Aorta (tissue), 5 donors: ENCODE measurements at regions not wholly inside any gene's neighbourhood (a gene's known extent, or its start where the extent isn't known, plus 50 kb on each side); places are given as distances from the start of the nearest gene placed in this dataset.

Source experiments
- ATAC-seq: fragments of 200-7000 bp; cut with Tn5 transposase; one replicate; pipeline ENCODE4 v1.9.1; 2022; ENCODE audit warnings: moderate library complexity; ENCODE audit not compliant: low FRiP score
- DNase-seq, 2 donors: peaks; one replicate each; pipeline ENCODE4 v3.0.0-alpha.2; 2020
- H3K27ac ChIP-seq, 2 donors: one replicate each; pipeline ENCODE4 v1.5.1; 2013; ENCODE audit warnings: low read length in 2 of 2, mild to moderate bottlenecking in 2 of 2, moderate library complexity in 2 of 2, control low read depth in 1 of 2, inconsistent platforms in 1 of 2, low read depth in 1 of 2
- H3K27me3 ChIP-seq, 2 donors: one replicate each; pipeline ENCODE4 v1.6.1; 2013; ENCODE audit warnings: control low read depth in 1 of 2, low read length in 1 of 2, mild to moderate bottlenecking in 1 of 2, moderate library complexity in 1 of 2; ENCODE audit not compliant: insufficient read depth in 2 of 2, control insufficient read depth in 1 of 2
- H3K36me3 ChIP-seq, 2 donors: one replicate each; pipeline ENCODE4 v1.6.1; 2013; ENCODE audit warnings: control low read depth in 1 of 2, low read length in 1 of 2, mild to moderate bottlenecking in 1 of 2; ENCODE audit not compliant: insufficient read depth in 2 of 2, control insufficient read depth in 1 of 2
- H3K4me1 ChIP-seq, 2 donors: one replicate each; pipeline ENCODE4 v1.6.1; 2013; ENCODE audit warnings: low read length in 2 of 2, control low read depth in 1 of 2, mild to moderate bottlenecking in 1 of 2, moderate library complexity in 1 of 2; ENCODE audit not compliant: insufficient read depth in 2 of 2, control insufficient read depth in 1 of 2
- H3K4me3 ChIP-seq, 2 donors: one replicate each; pipeline ENCODE4 v1.5.1; 2013; ENCODE audit warnings: low read length in 2 of 2, control low read depth in 1 of 2, mild to moderate bottlenecking in 1 of 2
- H3K9me3 ChIP-seq: one replicate; pipeline ENCODE4 v1.6.1; 2013; ENCODE audit warnings: mild to moderate bottlenecking, low read length; ENCODE audit not compliant: control insufficient read depth
- WGBS, 2 donors: extraction: QIAGEN DNeasy Blood & Tissue Kit; methylation state at CpG; one replicate each; pipeline ENCODE4 v1.1.7; 2013; 5-methylcytosine and 5-hydroxymethylcytosine counted together
- intact Hi-C, 2 donors: fragments of 100-400 bp; cut with DNase I; formaldehyde crosslinking; loops; one replicate each; pipeline versions ENCODE4 v1.14.2 to v1.15.0; 2022
- donor health status: healthy with polysubstance abuse.
- donor health status: Bipolar disorder and iron deficiency.
- donor health status: DM: no; HTN: no; CAD: no.
- donor health status: DM: no; HTN: no; CAD: no.
- donor health status: DM: yes; HTN: yes; CAD: no.

DNA sequence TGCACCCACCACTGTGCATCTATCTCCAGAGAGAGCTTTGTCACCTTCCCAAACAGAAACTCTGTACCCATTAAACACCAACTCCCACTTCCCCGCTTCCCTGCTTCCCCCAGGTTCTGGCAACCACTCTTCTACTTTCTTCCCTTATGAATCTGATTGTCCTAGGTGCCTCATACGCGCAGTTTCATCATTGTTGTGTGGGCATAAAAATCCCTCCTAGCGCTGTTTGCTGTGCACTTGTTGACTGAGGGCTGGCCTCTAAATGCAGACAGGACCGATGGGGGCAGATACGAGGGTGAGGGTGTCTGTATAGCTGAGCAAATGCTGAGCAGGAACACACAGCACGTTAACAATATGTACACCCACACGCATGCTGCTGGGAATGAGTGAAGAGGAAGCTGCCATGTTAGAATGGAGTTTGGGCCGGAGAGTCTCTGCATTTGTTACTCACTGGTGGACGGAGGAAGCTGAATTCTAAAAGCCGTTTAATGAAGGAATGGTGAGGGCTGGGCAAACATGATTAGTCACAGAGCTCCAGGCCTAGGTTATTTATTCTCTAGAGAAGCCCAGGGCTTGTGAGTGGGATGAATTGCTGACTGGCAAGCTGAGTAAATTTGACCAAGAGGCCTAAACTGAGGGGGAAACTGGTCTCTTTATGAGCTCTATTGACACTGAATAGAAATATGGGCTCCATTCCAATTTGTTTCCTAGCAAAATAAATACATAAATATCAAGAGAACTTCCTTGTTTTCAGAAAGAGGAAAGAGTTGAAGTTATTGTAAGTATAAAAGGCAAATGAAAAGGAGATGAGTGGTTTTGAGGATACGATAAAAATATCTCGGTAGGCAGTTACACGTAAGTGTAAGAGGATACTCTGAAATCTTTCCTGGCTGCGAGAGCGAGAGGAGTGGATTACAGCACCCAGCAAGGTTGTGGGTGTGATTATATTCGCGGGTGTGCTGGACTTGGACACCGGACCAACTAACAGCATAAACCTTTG, 95.9 kb upstream of the RPS6KA3 start:
- ATAC-seq (no peak), DNase-seq (no peak)
- H3K27me3 ChIP-seq, result no peaks in the 10 kb centered on the region
- no peak overlapping the region for H3K4me3 ChIP-seq
- H3K36me3 ChIP-seq, result no peaks in the 10 kb centered on the region
- 68% methylated on average over 19 of the region's 19 CpGs for WGBS, 2 donors
- H3K9me3 ChIP-seq, result no peaks in the 10 kb centered on the region
- intact Hi-C loops, result no loop called here
- H3K4me1 ChIP-seq, result no peaks in the 10 kb centered on the region
- no peak overlapping the region for H3K27ac ChIP-seq

DNA sequence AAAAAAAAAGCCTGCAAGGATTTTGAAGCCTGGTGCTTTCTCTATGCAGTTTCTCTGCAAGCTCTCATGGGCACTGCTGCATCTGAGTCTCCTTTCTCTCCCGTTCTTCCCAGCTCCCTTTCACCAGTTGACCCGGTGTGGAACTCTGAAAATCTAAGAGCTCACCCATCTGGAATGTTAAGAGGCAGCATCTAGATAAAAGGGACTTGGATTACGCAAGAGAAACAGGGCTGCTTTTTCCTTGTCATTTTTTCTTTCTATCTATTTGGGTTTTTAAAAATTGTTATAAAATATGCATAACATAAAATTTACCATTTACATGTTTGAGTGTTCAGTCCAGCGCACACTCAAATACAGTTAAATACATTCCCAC, 95.2 kb upstream of the RPS6KA3 start:
- no peak overlapping the region for H3K4me3 ChIP-seq
- H3K36me3 ChIP-seq, result no peaks in the 10 kb centered on the region
- 38 to 39% methylated on average over 4 of the region's 4 CpGs for WGBS, 2 donors
- no peak for ATAC-seq
- intact Hi-C loops, result no loop called here
- H3K27me3 ChIP-seq, result no peaks in the 10 kb centered on the region
- no peak for DNase-seq
- no peak overlapping the region for H3K27ac ChIP-seq
- no peaks in the 10 kb centered on the region for H3K9me3 ChIP-seq
- no peaks in the 10 kb centered on the region for H3K4me1 ChIP-seq

DNA sequence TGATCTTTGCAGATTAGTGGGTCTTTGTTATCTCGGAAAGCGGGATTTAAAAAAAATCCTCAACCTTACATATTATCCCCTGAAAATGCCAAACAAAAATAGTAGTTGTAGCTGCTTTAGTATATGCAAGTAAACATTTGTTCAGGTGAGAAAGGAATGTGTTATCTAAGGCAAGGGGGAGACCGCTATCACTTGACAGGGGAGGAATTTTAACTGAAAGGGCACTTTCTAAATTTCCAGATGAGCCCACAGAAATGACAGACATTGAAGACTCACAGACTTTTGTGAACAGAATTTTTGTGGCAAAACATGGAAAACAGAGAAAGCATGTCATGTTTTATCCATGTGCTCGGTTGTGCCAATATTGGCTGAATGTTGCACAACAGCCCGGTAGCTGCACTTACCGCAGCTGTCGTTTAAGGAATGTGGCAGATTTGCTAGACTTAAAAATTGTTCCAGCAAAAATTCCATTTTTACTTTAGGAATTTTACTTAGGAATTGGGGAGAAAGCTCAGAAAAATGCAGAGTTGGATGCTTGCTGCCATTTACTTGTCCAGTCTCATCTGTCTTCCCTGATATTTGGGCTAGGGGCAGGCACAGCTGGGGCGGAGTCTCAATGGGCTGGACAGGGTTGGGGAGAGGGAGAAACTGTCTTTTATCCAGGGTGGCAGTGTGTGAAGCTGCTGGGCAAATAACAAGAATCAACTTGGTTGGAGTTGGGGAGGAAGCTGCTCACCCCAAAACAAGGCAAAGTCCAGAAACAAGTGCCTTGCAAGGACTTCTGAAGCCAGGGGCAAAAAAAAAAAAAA, 94.6 kb upstream of the RPS6KA3 start:
- Histone ChIP-seq H3K4me3 (no peak overlapping the region), H3K27ac (no peak overlapping the region)
- 53 to 59% methylated on average over 8 of the region's 8 CpGs for whole genome bisulfite sequencing, 2 donors

DNA sequence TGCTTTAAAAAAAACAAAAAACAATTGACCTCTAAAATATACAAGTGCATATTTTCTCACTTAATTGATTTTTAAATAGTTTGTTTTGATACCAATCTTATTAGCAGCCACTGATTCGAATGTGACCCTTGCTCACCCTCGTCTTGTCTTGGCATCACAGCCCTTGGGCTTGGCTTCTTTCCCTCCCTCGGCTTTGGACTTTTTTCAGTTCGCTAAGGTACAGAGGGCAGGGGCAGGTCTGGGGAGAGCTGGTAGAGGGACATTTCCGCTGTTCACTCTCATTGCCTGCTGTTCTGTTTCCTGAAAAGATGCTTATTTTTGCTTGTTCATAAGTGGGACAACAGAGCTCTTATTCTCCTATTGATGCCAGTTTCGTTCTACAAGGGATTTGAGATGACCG, 88.5 kb upstream of the RPS6KA3 start:
- Histone ChIP-seq H3K27me3 (no peaks in the 10 kb centered on the region), H3K27ac (no peak overlapping the region), H3K36me3 (no peaks in the 10 kb centered on the region), H3K4me3 (no peak overlapping the region), H3K9me3 (no peaks in the 10 kb centered on the region), H3K4me1 (no peaks in the 10 kb centered on the region)
- no peak for ATAC-seq
- intact Hi-C loops, result no loop called here
- DNase-seq, result no peak
- 64 to 79% methylated on average over 7 of the region's 7 CpGs for whole genome bisulfite sequencing, 2 donors

More for the DNA sequence above, 94.6 kb upstream of the RPS6KA3 start:
- Histone ChIP-seq H3K9me3 (no peaks in the 10 kb centered on the region), H3K4me1 (no peaks in the 10 kb centered on the region), H3K27me3 (no peaks in the 10 kb centered on the region), H3K36me3 (no peaks in the 10 kb centered on the region)
- ATAC-seq (no peak), DNase-seq (no peak)
- intact Hi-C loops, result no loop called here

DNA sequence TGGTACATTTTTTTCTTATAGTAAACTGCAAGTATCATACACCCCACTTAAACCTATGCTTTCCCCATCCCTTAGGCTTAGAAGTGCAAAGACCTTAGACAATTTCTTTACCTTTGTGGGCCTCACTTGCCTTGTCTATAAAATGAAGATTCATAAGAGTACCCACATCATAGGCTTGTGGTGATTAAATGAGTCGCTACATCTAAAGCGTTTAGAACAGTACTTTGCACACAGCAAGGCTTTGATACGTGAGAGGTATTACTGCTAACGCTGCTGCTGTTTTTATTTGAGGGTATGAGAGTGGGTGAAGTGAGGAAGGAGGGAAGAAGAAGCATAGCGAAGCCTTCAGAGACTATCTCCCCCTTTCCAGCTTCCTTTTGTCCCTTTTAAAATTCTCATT, 87.8 kb upstream of the RPS6KA3 start:
- intact Hi-C loops, result no loop called here
- no peak for ATAC-seq
- WGBS, 2 donors, result 64 to 91% methylated on average over 5 of the region's 5 CpGs
- no peak overlapping the region for H3K27ac ChIP-seq
- H3K9me3 ChIP-seq, result no peaks in the 10 kb centered on the region
- H3K4me3 ChIP-seq, result no peak overlapping the region
- no peaks in the 10 kb centered on the region for H3K27me3 ChIP-seq
- DNase-seq, result no peak
- H3K4me1 ChIP-seq, result no peaks in the 10 kb centered on the region
- no peaks in the 10 kb centered on the region for H3K36me3 ChIP-seq

DNA sequence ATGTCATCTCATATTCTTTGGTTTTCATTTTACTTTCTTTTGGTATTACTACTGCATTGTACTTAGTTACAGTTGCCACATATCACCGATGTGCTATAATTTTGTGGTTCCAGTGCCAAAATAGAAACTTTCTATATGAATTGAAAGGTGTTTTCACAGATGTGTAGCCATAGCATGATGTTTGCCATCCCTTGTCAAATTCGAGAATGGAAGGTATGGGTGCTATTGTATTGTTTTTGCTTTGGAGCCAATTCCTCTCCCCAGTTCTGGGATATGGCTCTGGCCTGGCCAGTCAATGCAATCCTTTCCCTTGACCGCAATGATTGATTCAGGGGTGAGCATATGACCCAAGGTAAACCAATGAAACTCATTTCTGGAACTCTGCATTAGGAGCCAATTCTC, 86.2 kb upstream of the RPS6KA3 start:
- Histone ChIP-seq H3K36me3 (no peaks in the 10 kb centered on the region), H3K4me3 (no peak overlapping the region), H3K4me1 (no peaks in the 10 kb centered on the region), H3K9me3 (no peaks in the 10 kb centered on the region), H3K27me3 (no peaks in the 10 kb centered on the region), H3K27ac (no peak overlapping the region)
- 66 to 85% methylated on average over 3 of the region's 3 CpGs for WGBS, 2 donors
- intact Hi-C loops, result no loop called here
- ATAC-seq (no peak), DNase-seq (no peak)

DNA sequence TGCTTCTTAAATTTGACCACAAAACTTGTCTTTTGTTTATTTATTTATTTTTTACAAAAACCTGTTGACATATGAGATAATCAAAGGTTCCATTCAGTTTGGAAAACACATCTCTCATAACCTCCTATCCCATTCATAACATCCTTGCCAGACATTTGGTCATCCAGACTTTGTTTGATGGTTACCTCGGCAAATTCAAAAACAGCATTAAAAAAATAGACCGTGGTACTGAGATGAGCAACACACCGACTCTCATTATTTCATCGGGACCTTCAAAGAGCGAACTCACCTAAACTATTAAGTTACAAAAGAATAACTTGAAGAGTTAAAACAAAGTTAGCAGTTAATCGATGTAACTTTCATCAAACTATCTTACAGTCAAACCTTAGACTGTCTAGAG, 85.8 kb upstream of the RPS6KA3 start:
- intact Hi-C loops, result no loop called here
- 75 to 89% methylated on average over 6 of the region's 6 CpGs for WGBS, 2 donors
- no peaks in the 10 kb centered on the region for H3K36me3 ChIP-seq
- no peak for DNase-seq
- no peak for ATAC-seq
- no peak overlapping the region for H3K27ac ChIP-seq
- no peaks in the 10 kb centered on the region for H3K27me3 ChIP-seq
- no peak overlapping the region for H3K4me3 ChIP-seq
- H3K4me1 ChIP-seq, result no peaks in the 10 kb centered on the region
- H3K9me3 ChIP-seq, result no peaks in the 10 kb centered on the region

DNA sequence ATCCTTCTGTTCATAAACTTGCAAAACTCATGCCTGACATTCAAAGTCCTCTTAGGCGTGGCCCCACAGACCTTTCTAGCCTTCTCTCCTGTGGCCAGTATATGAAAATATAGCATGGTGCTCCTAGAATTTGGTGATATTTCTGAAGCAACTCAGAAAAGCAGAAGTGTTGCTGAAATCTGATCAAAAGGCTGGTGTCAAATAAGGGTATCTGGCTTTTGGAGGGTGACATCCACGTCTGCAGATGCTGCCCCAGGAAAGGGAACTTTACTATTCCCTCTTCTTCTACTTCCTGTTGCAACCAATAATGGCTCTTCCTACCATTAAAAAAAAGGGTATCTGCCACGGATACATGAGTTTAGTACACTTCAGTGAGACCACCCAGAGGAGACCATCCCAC, 83.9 kb upstream of the RPS6KA3 start:
- no peak overlapping the region for H3K4me3 ChIP-seq
- DNase-seq (no peak), ATAC-seq (no peak)
- H3K9me3 ChIP-seq, result no peaks in the 10 kb centered on the region
- no peaks in the 10 kb centered on the region for H3K4me1 ChIP-seq
- 59 to 75% methylated on average over 3 of the region's 3 CpGs for WGBS, 2 donors
- H3K27me3 ChIP-seq, result no peaks in the 10 kb centered on the region
- no peak overlapping the region for H3K27ac ChIP-seq
- intact Hi-C loops, result no loop called here
- H3K36me3 ChIP-seq, result no peaks in the 10 kb centered on the region
